HEK293 (cell line): ENCODE measurements at regions not wholly inside any gene's neighbourhood (a gene's known extent, or its start where the extent isn't known, plus 50 kb on each side); places are given as distances from the start of the nearest gene placed in this dataset.

ENCODE experiments used
- CTCF ChIA-PET: fragments of 350-600 bp; formaldehyde crosslinking; extraction: SDS; loops from one replicate; lab custom pipeline; 2021; ENCODE audit warnings: antibody characterized with exemption; lab: Yijun Ruan, JAX
- POLR2A ChIA-PET: fragments of 300-600 bp; formaldehyde crosslinking; extraction: SDS; loops from one replicate; lab custom pipeline; 2020; ENCODE audit warnings: antibody characterized with exemption, inconsistent platforms; lab: Yijun Ruan, JAX
- H3K27ac ChIP-seq: fragments of 200-500 bp; sonication (Bioruptor generic); 2 replicates; pipeline ENCODE4 v1.5.1; 2014; ENCODE audit warnings: low read depth, low read length, control low read depth, inconsistent platforms; ENCODE audit errors: extremely low read depth
- H3K36me3 ChIP-seq, 2 experiments: fragments of 200-500 bp in 1 of 2; sonication (Bioruptor generic) in 1 of 2; 1 replicate in 1 of 2; 2 replicates in 1 of 2; pipeline ENCODE4 v1.5.1; 2014 to 2017; ENCODE audit warnings: inconsistent platforms in 2 of 2, low read length in 2 of 2; ENCODE audit not compliant: control insufficient read depth in 2 of 2, insufficient read depth in 1 of 2
- H3K4me1 ChIP-seq: fragments of 200-500 bp; sonication (Bioruptor generic); 2 replicates; pipeline ENCODE4 v1.5.1; 2014; ENCODE audit warnings: mild to moderate bottlenecking, low read length, inconsistent platforms; ENCODE audit not compliant: control insufficient read depth, insufficient read depth
- H3K4me3 ChIP-seq: 2 replicates; pipeline ENCODE4 v1.5.1; 2011; ENCODE audit warnings: low read depth, mild to moderate bottlenecking, control low read depth, low read length, moderate library complexity
- H3K9me3 ChIP-seq: fragments of 200-500 bp; sonication (Bioruptor generic); 2 replicates; pipeline ENCODE4 v1.5.1; 2014; ENCODE audit warnings: low read depth, low read length, inconsistent platforms; ENCODE audit not compliant: control insufficient read depth, insufficient read depth
- FEZF1 ChIP-seq: fragments of 450-650 bp; formaldehyde crosslinking; IDR thresholded peaks from 2 replicates; pipeline ENCODE4 v1.5.1; 2016; ENCODE audit warnings: missing biosample characterization, missing genetic modification characterization
- IKZF3 ChIP-seq: fragments of 450-650 bp; IDR thresholded peaks from 2 replicates; pipeline ENCODE4 v1.5.0; 2018; ENCODE audit warnings: missing biosample characterization, mild to moderate bottlenecking, missing genetic modification characterization, moderate library complexity
- REPIN1 ChIP-seq: fragments of 450-650 bp; formaldehyde crosslinking; IDR thresholded peaks from 2 replicates; pipeline ENCODE4 v1.5.1; 2017; ENCODE audit warnings: missing biosample characterization, missing genetic modification characterization, low read depth
- TRIM28 ChIP-seq: IDR thresholded peaks from 2 replicates; pipeline ENCODE4 v1.6.1; 2011; ENCODE audit warnings: low read length, control low read depth, borderline replicate concordance
- ZFHX2 ChIP-seq: fragments of 450-650 bp; formaldehyde crosslinking; conservative IDR thresholded peaks from 2 replicates; pipeline ENCODE4 v1.5.1; 2016; ENCODE audit warnings: missing biosample characterization, missing genetic modification characterization
- ZNF133 ChIP-seq: fragments of 450-650 bp; formaldehyde crosslinking; IDR thresholded peaks from 2 replicates; pipeline ENCODE4 v1.5.1; 2016; ENCODE audit warnings: missing biosample characterization, missing genetic modification characterization
- ZNF140 ChIP-seq: fragments of 450-650 bp; formaldehyde crosslinking; IDR thresholded peaks from 2 replicates; pipeline ENCODE4 v1.5.1; 2016; ENCODE audit warnings: missing biosample characterization, missing genetic modification characterization
- ZNF623 ChIP-seq: fragments of 450-650 bp; formaldehyde crosslinking; IDR thresholded peaks from 2 replicates; pipeline ENCODE4 v1.5.1; 2016; ENCODE audit warnings: missing biosample characterization, missing genetic modification characterization
- ZNF629 ChIP-seq: fragments of 450-650 bp; formaldehyde crosslinking; IDR thresholded peaks from 2 replicates; pipeline ENCODE4 v1.5.1; 2017; ENCODE audit warnings: missing biosample characterization, missing genetic modification characterization
- ZNF701 ChIP-seq: fragments of 450-650 bp; formaldehyde crosslinking; IDR thresholded peaks from 2 replicates; pipeline ENCODE4 v1.5.1; 2016; ENCODE audit warnings: missing biosample characterization, missing genetic modification characterization
- ZNF776 ChIP-seq: fragments of 450-650 bp; formaldehyde crosslinking; IDR thresholded peaks from 2 replicates; pipeline ENCODE4 v1.5.0; 2017; ENCODE audit warnings: missing biosample characterization, missing genetic modification characterization, borderline replicate concordance
- TF ChIP-seq, protein P1 (sequence below): fragments of 450-650 bp; formaldehyde crosslinking; IDR thresholded peaks from 2 replicates; pipeline ENCODE4 v1.5.1; 2016; ENCODE audit warnings: missing biosample characterization, missing genetic modification characterization
- TF ChIP-seq, protein P2 (sequence below): fragments of 450-650 bp; formaldehyde crosslinking; IDR thresholded peaks from 2 replicates; pipeline ENCODE4 v1.5.0; 2017; ENCODE audit warnings: missing biosample characterization, missing genetic modification characterization, borderline replicate concordance
- TF ChIP-seq, protein P3 (sequence below): fragments of 450-650 bp; formaldehyde crosslinking; IDR thresholded peaks from 2 replicates; pipeline ENCODE4 v1.5.1; 2017; ENCODE audit warnings: missing biosample characterization, missing genetic modification characterization

DNA sequence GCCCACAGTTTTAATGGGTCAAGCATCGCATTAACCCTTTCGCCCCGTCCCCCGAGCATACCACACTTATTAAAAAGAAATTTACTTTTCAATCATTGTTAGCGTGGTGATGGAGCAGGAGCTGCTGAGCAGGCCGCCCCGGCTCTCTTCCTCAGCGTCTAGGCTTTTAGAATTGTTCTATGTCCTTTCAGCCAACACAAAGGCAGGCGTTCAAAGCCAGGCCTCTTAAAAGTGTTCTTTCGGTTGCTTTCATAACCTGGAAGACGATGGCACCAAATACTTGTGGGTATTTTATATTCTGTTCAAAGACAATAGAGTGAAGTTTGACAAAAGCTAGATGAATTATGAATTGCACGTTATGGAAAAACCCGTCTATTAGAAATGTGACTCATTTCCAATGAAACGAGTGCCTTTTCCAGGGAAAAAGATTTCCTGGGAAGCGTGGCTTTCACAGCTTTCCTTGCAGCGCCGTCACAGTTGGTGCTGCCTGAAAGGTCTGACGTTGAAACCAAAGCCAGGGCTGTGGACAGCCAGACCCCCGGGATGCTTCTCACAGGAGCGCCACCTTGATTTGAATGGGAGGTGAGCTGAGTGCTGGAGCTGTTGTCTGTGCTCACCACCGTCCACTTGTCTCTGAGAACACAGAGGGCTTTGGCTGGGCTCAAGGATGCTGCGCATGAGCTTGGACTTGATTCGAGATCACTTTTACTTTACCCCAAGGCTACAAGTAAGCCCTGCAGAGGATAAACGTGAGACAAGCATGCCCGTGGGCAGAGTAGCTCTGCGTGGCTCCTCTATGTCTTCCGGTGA lies 78.8 kb downstream of the SOX1 start:
- Histone ChIP-seq H3K4me3 (no peak overlapping the region), H3K4me1 (no peaks in the 10 kb centered on the region), H3K36me3 (no peaks in the 10 kb centered on the region), H3K9me3 (no peaks in the 10 kb centered on the region), H3K27ac (no peak overlapping the region)
- TF ChIP-seq ZNF140 (no peak), REPIN1 (tag by site-specific recombination) (no peak), ZNF133 (tag by site-specific recombination) (no peak), TRIM28 (no peak), ZNF701 (tag by site-specific recombination) (no peak), IKZF3 (no peak)
- TF ChIP-seq, protein P1, sequence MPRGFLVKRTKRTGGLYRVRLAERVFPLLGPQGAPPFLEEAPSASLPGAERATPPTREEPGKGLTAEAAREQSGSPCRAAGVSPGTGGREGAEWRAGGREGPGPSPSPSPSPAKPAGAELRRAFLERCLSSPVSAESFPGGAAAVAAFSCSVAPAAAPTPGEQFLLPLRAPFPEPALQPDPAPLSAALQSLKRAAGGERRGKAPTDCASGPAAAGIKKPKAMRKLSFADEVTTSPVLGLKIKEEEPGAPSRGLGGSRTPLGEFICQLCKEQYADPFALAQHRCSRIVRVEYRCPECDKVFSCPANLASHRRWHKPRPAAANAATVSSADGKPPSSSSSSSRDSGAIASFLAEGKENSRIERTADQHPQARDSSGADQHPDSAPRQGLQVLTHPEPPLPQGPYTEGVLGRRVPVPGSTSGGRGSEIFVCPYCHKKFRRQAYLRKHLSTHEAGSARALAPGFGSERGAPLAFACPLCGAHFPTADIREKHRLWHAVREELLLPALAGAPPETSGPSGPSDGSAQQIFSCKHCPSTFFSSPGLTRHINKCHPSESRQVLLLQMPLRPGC (tag by site-specific recombination): no peak
- TF ChIP-seq, protein P2, sequence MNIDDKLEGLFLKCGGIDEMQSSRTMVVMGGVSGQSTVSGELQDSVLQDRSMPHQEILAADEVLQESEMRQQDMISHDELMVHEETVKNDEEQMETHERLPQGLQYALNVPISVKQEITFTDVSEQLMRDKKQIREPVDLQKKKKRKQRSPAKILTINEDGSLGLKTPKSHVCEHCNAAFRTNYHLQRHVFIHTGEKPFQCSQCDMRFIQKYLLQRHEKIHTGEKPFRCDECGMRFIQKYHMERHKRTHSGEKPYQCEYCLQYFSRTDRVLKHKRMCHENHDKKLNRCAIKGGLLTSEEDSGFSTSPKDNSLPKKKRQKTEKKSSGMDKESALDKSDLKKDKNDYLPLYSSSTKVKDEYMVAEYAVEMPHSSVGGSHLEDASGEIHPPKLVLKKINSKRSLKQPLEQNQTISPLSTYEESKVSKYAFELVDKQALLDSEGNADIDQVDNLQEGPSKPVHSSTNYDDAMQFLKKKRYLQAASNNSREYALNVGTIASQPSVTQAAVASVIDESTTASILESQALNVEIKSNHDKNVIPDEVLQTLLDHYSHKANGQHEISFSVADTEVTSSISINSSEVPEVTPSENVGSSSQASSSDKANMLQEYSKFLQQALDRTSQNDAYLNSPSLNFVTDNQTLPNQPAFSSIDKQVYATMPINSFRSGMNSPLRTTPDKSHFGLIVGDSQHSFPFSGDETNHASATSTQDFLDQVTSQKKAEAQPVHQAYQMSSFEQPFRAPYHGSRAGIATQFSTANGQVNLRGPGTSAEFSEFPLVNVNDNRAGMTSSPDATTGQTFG (tag by site-specific recombination): no peak
- ChIA-PET POLR2A (no interaction called here), CTCF (interaction anchor here (0.6 kb wide), 1 partner anchor 703 kb away, joined by 3 read pairs; no protein-coding TSS in a partner anchor)

DNA sequence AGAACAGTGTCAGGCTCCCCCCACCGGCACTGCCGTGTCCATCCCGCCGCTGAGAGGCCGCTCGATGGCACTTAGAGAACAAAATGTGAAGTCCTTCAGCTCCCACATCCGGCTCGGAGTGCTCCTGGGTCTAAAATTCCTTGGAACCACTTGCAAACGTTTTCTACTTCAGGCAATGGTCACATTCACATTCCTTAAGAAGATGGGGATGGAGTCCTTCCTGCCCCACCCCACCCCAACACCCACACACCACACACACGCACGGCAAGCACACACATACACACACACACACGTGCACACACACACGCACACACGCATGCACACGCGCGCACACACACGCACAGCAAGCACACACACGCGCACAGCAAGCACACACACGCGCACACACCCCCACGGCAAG lies 83.4 kb downstream of the SOX1 start:
- Histone ChIP-seq H3K27ac (no peak overlapping the region), H3K4me3 (no peak overlapping the region), H3K9me3 (no peaks in the 10 kb centered on the region), H3K4me1 (no peaks in the 10 kb centered on the region), H3K36me3 (no peaks in the 10 kb centered on the region)
- CTCF ChIA-PET: no interaction called here
- POLR2A ChIA-PET: no interaction called here
- TF ChIP-seq FEZF1 (tag by site-specific recombination) (no peak), ZFHX2 (tag by site-specific recombination) (peak; percentile 26; the same call in 1 of the 2 replicates), ZNF776 (tag by site-specific recombination) (no peak)
- TF ChIP-seq, protein P3, sequence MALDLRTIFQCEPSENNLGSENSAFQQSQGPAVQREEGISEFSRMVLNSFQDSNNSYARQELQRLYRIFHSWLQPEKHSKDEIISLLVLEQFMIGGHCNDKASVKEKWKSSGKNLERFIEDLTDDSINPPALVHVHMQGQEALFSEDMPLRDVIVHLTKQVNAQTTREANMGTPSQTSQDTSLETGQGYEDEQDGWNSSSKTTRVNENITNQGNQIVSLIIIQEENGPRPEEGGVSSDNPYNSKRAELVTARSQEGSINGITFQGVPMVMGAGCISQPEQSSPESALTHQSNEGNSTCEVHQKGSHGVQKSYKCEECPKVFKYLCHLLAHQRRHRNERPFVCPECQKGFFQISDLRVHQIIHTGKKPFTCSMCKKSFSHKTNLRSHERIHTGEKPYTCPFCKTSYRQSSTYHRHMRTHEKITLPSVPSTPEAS: peak; percentile 91

DNA sequence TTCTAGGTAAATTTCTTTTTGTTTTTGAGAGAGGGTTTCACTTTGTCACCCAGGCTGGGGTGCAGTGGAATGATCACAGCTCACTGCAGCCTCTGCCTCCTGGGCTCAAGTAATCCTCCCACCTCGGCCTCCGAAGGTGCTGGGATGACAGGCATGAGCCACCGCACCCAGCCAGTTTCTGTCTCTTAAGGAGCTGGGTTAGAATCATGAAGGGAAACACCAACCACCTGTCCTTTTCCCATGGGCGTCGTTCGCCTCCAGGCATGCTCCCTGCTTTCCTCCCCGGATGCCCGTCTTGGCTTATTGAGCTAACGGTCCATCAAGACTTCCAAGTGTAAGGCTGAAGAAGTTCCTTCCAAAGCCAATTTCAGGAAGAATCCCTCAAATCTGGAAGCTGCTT lies 85.9 kb downstream of the SOX1 start:
- Histone ChIP-seq H3K9me3 (no peaks in the 10 kb centered on the region), H3K4me1 (no peaks in the 10 kb centered on the region), H3K36me3 (no peaks in the 10 kb centered on the region), H3K27ac (no peak overlapping the region), H3K4me3 (no peak overlapping the region)
- ChIA-PET CTCF (no interaction called here), POLR2A (no interaction called here)
- TF ChIP-seq ZNF629 (tag by site-specific recombination): no peak
- TF ChIP-seq ZNF623: no peak
